ENCODE measurements at regions not wholly inside any gene's neighbourhood (a gene's known extent, or its start where the extent isn't known, plus 50 kb on each side); places are given as distances from the start of the nearest gene placed in this dataset.
"Not testable (repeated sequence)": the region's sequence is repeated elsewhere in the genome, so short reads cannot be mapped to it uniquely, and the experiment has no call there.

- no peak for DNase-seq
Observed at GRCh38 chr15:45869034-45869668, 234.3 kb downstream of the SQOR start.

- no peak for DNase-seq
Observed at GRCh38 chr15:45871121-45871855, 236.5 kb downstream of the SQOR start.

DNA sequence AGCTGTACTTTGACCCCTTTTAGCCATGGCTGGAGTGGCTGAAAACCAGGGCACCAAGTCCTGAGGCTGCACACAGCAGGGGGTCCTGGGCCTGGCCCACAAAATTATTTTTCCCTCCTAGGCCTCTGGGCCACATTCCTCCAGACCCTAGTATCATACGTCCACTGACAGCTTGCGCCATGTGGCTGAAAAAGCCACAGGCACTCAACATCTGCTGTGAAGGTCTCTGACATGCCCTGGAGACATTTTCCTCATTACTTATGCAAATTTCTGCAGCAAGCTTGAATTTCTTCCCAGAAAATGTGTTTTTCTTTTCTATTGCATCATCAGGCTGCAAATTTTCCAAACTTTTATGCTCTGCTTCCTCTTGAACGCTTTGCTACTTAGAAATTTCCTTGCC lies 239.0 kb downstream of the SQOR start:
- DNase-seq = no peak

DNA sequence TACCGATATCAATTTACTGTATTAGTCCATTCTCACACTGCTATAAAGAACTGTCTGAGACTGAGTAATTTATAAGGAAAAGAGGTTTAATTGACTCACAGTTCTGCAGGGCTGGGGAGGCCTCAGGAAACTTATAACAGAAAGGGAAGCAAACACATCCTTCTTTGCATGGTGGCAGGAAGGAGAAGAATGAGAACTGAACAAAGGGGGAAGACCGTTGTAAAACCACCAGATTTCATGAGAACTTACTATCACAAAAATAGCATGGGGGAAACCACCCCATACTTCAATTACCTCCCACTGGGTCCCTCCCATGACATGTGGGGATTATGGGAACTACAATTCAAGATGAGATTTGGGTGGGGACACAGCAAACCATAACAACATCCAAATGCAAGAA lies 239.7 kb downstream of the SQOR start:
- DNase-seq = not testable (repeated sequence)

GRCh38 chr15:45884289-45884688 lies 249.5 kb downstream of the SQOR start:
- no peak for DNase-seq

DNA sequence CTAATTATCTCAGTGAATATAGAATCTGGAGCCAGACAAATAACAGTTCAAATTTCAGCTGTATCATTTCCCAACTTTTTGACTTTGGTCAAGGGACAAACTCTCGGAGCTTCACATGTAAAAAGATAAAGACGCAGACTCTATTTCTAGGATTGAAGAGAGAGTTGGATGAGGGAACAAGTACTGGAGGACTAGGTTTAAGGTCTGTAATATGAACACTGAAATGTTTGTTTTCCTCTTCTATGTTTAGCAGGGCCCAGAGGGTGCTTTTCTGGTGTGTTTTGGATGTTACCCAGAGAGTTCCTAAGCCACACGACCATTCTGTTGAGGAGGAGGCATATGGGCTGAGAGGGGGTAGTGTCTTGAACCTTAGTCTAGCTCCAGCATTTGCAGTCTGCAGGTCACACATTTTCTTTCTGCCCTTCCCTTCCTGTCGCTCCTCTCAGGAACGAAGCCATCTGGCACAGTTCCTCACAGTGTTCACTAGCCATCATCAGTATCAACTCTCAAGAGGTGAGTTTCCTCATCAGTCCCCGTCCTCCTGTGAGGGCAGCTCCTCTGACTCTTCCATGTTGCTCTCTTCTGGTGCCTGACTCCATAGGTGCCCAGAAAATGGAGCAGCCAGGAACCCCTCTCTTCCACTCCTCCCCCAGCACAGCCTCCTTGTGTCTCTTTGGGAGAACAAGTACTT lies 250.1 kb downstream of the SQOR start:
- no peak for DNase-seq

- DNase-seq = no peak
Observed at GRCh38 chr15:45885801-45886200, 251.0 kb downstream of the SQOR start.

DNA sequence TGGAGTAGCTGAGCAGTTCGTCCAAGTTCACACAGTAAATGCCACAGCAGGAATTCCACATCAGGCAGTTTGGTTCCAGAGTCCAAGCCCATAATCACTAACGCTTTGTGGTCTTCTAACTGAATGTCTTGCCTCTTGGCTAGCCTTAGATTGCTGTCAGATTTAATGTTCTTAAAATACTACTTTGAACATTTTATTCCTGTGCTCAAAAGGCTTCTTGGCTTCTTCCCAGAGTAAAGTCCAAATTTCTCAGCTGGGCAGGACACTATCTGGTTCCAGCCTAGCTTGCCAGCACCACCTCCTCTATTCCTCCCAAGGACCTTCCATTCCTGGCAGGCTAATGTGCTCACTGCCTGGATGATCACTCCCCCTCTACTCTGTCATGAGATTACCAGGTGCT lies 256.9 kb downstream of the SQOR start:
- DNase-seq = no peak

- no peak for DNase-seq
Observed at GRCh38 chr15:45892182-45892581, 257.4 kb downstream of the SQOR start.

- DNase-seq = no peak
Observed at GRCh38 chr15:45903283-45903682, 268.5 kb downstream of the SQOR start.

DNA sequence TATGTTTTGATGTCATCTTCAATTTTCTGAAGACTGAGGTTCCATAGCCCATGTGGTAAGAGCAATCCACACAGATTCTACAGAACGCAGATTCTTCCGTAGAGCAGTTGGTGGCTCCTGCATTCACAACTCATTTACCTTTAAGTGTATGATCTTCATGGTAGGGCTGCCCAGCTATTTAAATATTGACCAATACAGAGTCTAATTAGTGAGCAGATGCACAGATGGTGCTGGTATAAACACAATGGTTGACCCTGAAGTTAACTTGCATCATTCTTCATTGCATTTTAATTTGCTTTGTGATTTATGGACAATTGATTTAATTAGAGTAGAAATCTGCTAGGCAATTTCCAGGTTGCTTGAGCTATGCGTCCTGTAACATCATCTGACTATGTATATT lies 269.2 kb downstream of the SQOR start:
- DNase-seq = no peak

GRCh38 chr15:45906230-45906629 lies 271.4 kb downstream of the SQOR start:
- no peak for DNase-seq

GRCh38 chr15:45910671-45911070 lies 275.8 kb downstream of the SQOR start:
- DNase-seq = no peak

- no peak for DNase-seq
Observed at GRCh38 chr15:45913451-45913850, 278.6 kb downstream of the SQOR start.

DNA sequence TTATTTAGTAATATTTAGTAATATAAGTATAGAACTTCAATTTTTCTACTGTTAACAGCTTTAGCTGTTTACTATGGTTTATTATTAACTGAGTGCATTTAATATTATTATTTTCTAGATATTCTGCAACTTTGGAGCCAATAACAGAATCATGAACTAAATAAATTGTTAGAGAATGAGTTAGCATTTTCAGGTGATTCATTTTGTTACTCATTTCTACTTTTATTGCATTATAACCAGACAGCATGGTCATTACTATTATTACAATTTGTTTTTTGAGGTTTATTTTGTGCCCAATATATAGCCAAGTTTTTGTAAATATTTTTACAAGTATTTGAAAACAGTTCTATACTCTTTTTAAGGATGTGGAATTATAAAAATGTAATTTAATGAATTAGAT lies 279.6 kb downstream of the SQOR start:
- no peak for DNase-seq

GRCh38 chr15:45918839-45919238 lies 284.0 kb downstream of the SQOR start:
- DNase-seq = no peak

DNA sequence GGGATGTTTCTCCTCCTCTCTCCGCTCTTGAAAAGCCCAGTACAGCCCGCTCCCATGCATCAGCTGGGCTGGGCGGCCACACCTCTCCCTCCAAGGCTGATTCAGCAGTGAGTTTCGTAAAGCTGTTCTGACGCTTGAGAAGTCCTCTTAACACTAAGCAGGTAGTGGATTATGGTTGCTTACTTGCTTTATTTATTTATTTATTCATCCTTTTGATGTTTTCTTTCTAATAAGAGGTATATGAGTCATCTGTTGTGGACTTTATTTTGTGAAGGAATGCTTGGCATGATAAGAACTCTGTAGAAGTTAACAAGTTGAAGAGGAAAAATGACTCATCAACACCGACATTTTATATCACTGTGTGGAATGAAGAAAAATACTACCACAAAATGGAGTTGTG lies 285.0 kb downstream of the SQOR start:
- no peak for DNase-seq

GRCh38 chr15:45921376-45921775 lies 286.5 kb downstream of the SQOR start:
- DNase-seq = no peak

GRCh38 chr15:45921978-45922377 lies 287.1 kb downstream of the SQOR start:
- no peak for DNase-seq

- no peak for DNase-seq
Observed at GRCh38 chr15:45941367-45941766, 306.5 kb downstream of the SQOR start.

- no peak for DNase-seq
Observed at GRCh38 chr15:45943240-45943639, 308.4 kb downstream of the SQOR start.

- no peak for DNase-seq
Observed at GRCh38 chr15:45946111-45946510, 311.3 kb downstream of the SQOR start.

- no peak for DNase-seq
Observed at GRCh38 chr15:45948181-45948621, 313.4 kb downstream of the SQOR start.

GRCh38 chr15:45958924-45959323 lies 324.1 kb downstream of the SQOR start:
- DNase-seq = no peak
